ENCODE measurements at regions not wholly inside any gene's neighbourhood (a gene's known extent, or its start where the extent isn't known, plus 50 kb on each side); places are given as distances from the start of the nearest gene placed in this dataset.

DNA sequence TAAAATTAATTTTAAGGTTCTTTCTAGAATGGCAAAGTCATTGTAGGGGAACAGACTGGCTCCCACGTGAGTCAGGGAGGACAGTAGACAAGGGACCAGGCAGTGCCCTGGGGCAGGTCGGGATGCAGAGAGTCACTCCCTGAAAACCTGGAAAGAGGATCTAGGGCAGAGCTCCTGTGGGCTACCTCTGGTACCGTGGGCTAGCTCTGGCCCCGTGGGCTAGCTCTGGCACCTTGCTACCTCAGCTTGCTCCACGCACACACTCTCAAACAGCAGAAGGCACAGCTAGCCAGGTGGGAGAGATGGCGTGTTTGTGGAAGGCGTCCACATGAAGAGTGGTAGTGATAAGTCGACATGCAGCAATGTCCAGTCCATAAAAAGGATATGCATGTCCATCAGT is 66.7 kb upstream of the ARHGEF7 start:
- no peak overlapping the region for H3K4me3 ChIP-seq (ENCODE audit: low read depth, low read length)
- H3K36me3 ChIP-seq (ENCODE audit: control insufficient read depth, insufficient read depth, low read length): no peaks in the 10 kb centered on the region
- DNase-seq (ENCODE audit: low read depth): no peak
- FAIRE-seq: no peak
- TF ChIP-seq, protein P1, sequence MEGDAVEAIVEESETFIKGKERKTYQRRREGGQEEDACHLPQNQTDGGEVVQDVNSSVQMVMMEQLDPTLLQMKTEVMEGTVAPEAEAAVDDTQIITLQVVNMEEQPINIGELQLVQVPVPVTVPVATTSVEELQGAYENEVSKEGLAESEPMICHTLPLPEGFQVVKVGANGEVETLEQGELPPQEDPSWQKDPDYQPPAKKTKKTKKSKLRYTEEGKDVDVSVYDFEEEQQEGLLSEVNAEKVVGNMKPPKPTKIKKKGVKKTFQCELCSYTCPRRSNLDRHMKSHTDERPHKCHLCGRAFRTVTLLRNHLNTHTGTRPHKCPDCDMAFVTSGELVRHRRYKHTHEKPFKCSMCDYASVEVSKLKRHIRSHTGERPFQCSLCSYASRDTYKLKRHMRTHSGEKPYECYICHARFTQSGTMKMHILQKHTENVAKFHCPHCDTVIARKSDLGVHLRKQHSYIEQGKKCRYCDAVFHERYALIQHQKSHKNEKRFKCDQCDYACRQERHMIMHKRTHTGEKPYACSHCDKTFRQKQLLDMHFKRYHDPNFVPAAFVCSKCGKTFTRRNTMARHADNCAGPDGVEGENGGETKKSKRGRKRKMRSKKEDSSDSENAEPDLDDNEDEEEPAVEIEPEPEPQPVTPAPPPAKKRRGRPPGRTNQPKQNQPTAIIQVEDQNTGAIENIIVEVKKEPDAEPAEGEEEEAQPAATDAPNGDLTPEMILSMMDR (IDR thresholded peaks at IDR 0.05; ENCODE audit: insufficient read depth, low read length, severe bottlenecking): no peak
- H3K27me3 ChIP-seq (ENCODE audit: control insufficient read depth, insufficient read depth, low read length): no peaks in the 10 kb centered on the region

DNA sequence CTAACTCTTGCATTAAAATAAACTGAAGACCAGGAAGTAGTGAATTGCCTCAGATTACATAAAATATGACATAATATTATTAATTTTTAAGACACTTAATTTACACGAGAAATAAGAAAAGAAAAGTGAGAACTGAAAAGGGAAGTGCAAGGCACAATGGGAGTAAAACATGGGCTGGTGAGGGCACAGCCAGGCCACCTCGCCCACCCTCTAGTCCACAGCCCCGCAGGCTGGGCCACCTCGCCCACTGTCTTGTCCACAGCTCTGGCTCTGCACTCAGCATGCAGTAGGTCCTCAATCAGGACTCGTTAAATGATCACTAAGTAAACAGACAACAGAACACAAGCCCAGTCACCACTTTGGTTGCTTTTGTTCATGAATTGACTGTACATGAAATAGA is 67.8 kb upstream of the ARHGEF7 start:
- TF ChIP-seq, protein P1 (IDR thresholded peaks at IDR 0.05; ENCODE audit: insufficient read depth, low read length, severe bottlenecking): no peak
- Histone ChIP-seq H3K4me3 (ENCODE audit: low read depth, low read length) (no peak overlapping the region), H3K36me3 (ENCODE audit: control insufficient read depth, insufficient read depth, low read length) (no peaks in the 10 kb centered on the region), H3K27me3 (ENCODE audit: control insufficient read depth, insufficient read depth, low read length) (no peaks in the 10 kb centered on the region)
- no peak for FAIRE-seq
- DNase-seq (ENCODE audit: low read depth): no peak

DNA sequence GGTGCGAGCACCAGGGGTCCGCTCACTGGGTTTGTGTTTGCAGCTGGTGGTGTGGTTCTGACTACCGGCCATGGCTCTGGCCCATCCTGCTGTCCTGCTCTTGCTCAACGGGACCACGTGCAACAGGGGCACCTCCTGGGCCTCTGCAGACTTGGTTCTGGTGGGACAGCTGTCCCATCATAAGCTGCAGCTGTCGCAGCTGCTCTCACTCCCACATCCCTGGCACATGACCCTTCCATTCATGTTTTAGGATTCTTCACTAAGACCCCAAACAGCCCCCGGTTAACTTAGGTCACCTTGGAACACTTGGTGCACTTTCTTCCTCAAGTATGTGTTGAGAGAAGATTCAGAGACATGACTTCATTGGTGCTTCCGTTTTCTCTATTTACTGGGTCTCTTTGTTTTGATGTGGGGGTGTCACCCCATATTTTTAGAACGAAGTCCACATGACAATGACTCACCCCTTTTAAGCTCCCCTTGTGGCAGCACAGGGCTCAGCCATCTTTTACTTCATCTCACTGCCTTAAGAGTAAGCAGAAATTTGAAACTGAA is 68.4 kb upstream of the ARHGEF7 start:
- no peak overlapping the region for H3K4me3 ChIP-seq (ENCODE audit: low read depth, low read length)
- FAIRE-seq (no peak), DNase-seq (ENCODE audit: low read depth) (no peak)
- TF ChIP-seq, protein P1 (IDR thresholded peaks at IDR 0.05; ENCODE audit: insufficient read depth, low read length, severe bottlenecking): peak; percentile 6
- H3K36me3 ChIP-seq (ENCODE audit: control insufficient read depth, insufficient read depth, low read length): no peaks in the 10 kb centered on the region
- H3K27me3 ChIP-seq (ENCODE audit: control insufficient read depth, insufficient read depth, low read length): no peaks in the 10 kb centered on the region

DNA sequence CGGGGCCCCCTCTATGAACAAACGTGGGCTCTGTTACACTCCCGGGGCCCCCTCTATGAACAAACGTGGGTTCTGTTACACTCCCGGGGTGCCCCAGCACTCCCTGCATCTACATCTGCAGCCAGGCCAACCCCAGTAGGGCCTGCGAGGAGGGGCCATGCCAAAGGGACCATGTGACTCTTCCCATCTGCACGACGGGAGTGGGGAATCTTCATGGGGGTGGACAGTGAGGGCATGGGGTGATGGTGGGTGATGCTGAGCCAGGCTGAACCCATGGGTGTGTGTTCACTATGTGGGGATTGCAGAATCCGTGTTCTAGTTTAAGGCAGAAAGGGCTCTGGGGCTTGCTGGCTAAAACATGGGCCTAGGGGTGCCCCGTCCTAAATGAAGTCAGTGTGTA is 69.9 kb upstream of the ARHGEF7 start:
- H3K36me3 ChIP-seq (ENCODE audit: control insufficient read depth, insufficient read depth, low read length): no peaks in the 10 kb centered on the region
- TF ChIP-seq, protein P1 (IDR thresholded peaks at IDR 0.05; ENCODE audit: insufficient read depth, low read length, severe bottlenecking): no peak
- H3K27me3 ChIP-seq (ENCODE audit: control insufficient read depth, insufficient read depth, low read length): no peaks in the 10 kb centered on the region
- DNase-seq (ENCODE audit: low read depth) (no peak), FAIRE-seq (peak; percentile 18)
- H3K4me3 ChIP-seq (ENCODE audit: low read depth, low read length): no peak overlapping the region

DNA sequence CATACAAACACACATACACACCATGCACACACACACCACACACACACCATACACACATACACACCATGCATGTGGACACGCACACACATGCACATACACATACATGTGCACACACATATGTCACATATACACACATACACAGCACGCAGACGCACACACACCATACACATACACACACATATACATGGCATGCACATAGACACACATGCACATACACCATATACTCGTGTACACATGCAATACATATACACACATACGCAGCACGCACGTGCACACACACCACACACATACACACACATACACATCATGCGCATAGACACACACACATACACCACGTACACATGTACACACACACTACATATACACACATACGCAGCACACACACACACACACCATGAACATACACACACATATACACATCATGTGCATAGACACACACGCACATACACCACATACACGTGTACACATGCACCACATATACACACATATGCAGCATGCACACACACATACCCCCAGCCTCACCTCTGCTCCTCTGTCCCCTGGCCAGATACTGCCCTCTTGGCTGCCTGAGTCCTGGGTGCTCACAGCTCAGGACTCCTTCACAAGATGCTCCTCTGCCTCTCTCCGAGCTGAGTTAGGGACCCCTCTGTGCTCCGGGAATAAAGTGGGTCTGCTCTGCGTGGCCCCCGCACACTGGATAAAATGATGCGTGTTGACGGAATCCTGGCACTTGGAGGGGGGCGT is 70.9 kb upstream of the ARHGEF7 start:
- no peak overlapping the region for H3K4me3 ChIP-seq (ENCODE audit: low read depth, low read length)
- H3K27me3 ChIP-seq (ENCODE audit: control insufficient read depth, insufficient read depth, low read length): no peaks in the 10 kb centered on the region
- TF ChIP-seq, protein P1 (IDR thresholded peaks at IDR 0.05; ENCODE audit: insufficient read depth, low read length, severe bottlenecking): no peak
- peak; percentile 97 for FAIRE-seq
- DNase-seq (ENCODE audit: low read depth): no peak
- H3K36me3 ChIP-seq (ENCODE audit: control insufficient read depth, insufficient read depth, low read length): no peaks in the 10 kb centered on the region
